ENCODE measurements at regions not wholly inside any gene's neighbourhood (a gene's known extent, or its start where the extent isn't known, plus 50 kb on each side); places are given as distances from the start of the nearest gene placed in this dataset.

- intact Hi-C loops (cut with micrococcal nuclease), result no loop called here
- H3K4me1 Mint-ChIP-seq (ENCODE audit: low read depth), result no peaks in the 10 kb centered on the region
- H3K9me3 Mint-ChIP-seq, result no peaks in the 10 kb centered on the region
- no peak overlapping the region for H3K4me3 Mint-ChIP-seq (ENCODE audit: low read depth)
- H3K27me3 Mint-ChIP-seq (ENCODE audit: low read depth), result peaks cover 14% of the 10 kb centered on the region
- no peak for DNase-seq (ENCODE audit: low spot score)
- no peak overlapping the region for H3K27ac Mint-ChIP-seq
- no peaks in the 10 kb centered on the region for H3K36me3 Mint-ChIP-seq (ENCODE audit: low read depth)
These were observed 77.2 kb upstream of the CTTNBP2NL start for GRCh38 chr1:112318698-112319370.

- Mint-ChIP-seq H3K36me3 (ENCODE audit: low read depth) (no peaks in the 10 kb centered on the region), H3K4me1 (ENCODE audit: low read depth) (no peaks in the 10 kb centered on the region), H3K27me3 (ENCODE audit: low read depth) (peaks cover 17% of the 10 kb centered on the region), H3K9me3 (no peaks in the 10 kb centered on the region), H3K27ac (no peak overlapping the region), H3K4me3 (ENCODE audit: low read depth) (no peak overlapping the region)
- intact Hi-C loops (cut with micrococcal nuclease), result no loop called here
- no peak for DNase-seq (ENCODE audit: low spot score)
These were observed 76.5 kb upstream of the CTTNBP2NL start for GRCh38 chr1:112319371-112320040.

GRCh38 chr1:112320058-112320457 lies 76.0 kb upstream of the CTTNBP2NL start:
- no peaks in the 10 kb centered on the region for H3K36me3 Mint-ChIP-seq (ENCODE audit: low read depth)
- H3K27ac Mint-ChIP-seq, result no peak overlapping the region
- peaks cover 17% of the 10 kb centered on the region for H3K27me3 Mint-ChIP-seq (ENCODE audit: low read depth)
- no peak for DNase-seq (ENCODE audit: low spot score)
- H3K4me1 Mint-ChIP-seq (ENCODE audit: low read depth), result no peaks in the 10 kb centered on the region
- intact Hi-C loops (cut with micrococcal nuclease), result no loop called here
- H3K4me3 Mint-ChIP-seq (ENCODE audit: low read depth), result no peak overlapping the region
- H3K9me3 Mint-ChIP-seq, result no peaks in the 10 kb centered on the region

- no peak overlapping the region for H3K4me3 Mint-ChIP-seq (ENCODE audit: low read depth)
- no peaks in the 10 kb centered on the region for H3K9me3 Mint-ChIP-seq
- no peaks in the 10 kb centered on the region for H3K4me1 Mint-ChIP-seq (ENCODE audit: low read depth)
- intact Hi-C loops (cut with micrococcal nuclease), result no loop called here
- peaks cover 21% of the 10 kb centered on the region for H3K27me3 Mint-ChIP-seq (ENCODE audit: low read depth)
- H3K27ac Mint-ChIP-seq, result no peak overlapping the region
- H3K36me3 Mint-ChIP-seq (ENCODE audit: low read depth), result no peaks in the 10 kb centered on the region
- no peak for DNase-seq (ENCODE audit: low spot score)
These were observed 74.0 kb upstream of the CTTNBP2NL start for GRCh38 chr1:112322018-112322417.

GRCh38 chr1:112322983-112323678 lies 72.9 kb upstream of the CTTNBP2NL start:
- intact Hi-C loops (cut with micrococcal nuclease), result no loop called here
- Mint-ChIP-seq H3K27ac (no peak overlapping the region), H3K9me3 (no peaks in the 10 kb centered on the region), H3K36me3 (ENCODE audit: low read depth) (no peaks in the 10 kb centered on the region), H3K4me3 (ENCODE audit: low read depth) (no peak overlapping the region), H3K27me3 (ENCODE audit: low read depth) (peaks cover 27% of the 10 kb centered on the region), H3K4me1 (ENCODE audit: low read depth) (no peaks in the 10 kb centered on the region)
- no peak for DNase-seq (ENCODE audit: low spot score)

GRCh38 chr1:112325504-112325903 lies 70.5 kb upstream of the CTTNBP2NL start:
- Mint-ChIP-seq H3K4me1 (ENCODE audit: low read depth) (no peaks in the 10 kb centered on the region), H3K27ac (no peak overlapping the region), H3K9me3 (no peaks in the 10 kb centered on the region), H3K36me3 (ENCODE audit: low read depth) (no peaks in the 10 kb centered on the region), H3K27me3 (ENCODE audit: low read depth) (peaks cover 25% of the 10 kb centered on the region), H3K4me3 (ENCODE audit: low read depth) (no peak overlapping the region)
- intact Hi-C loops (cut with micrococcal nuclease), result no loop called here
- no peak for DNase-seq (ENCODE audit: low spot score)

- H3K36me3 Mint-ChIP-seq (ENCODE audit: low read depth), result no peaks in the 10 kb centered on the region
These were observed 67.4 kb upstream of the CTTNBP2NL start for GRCh38 chr1:112328600-112328999.

GRCh38 chr1:112332176-112333150 lies 63.6 kb upstream of the CTTNBP2NL start:
- no peak for DNase-seq (ENCODE audit: low spot score)
- H3K36me3 Mint-ChIP-seq (ENCODE audit: low read depth), result no peaks in the 10 kb centered on the region
- peaks cover 32% of the 10 kb centered on the region for H3K27me3 Mint-ChIP-seq (ENCODE audit: low read depth)
- H3K4me3 Mint-ChIP-seq (ENCODE audit: low read depth), result no peak overlapping the region
- H3K27ac Mint-ChIP-seq, result no peak overlapping the region
- peaks cover 4% of the 10 kb centered on the region for H3K4me1 Mint-ChIP-seq (ENCODE audit: low read depth)
- intact Hi-C loops (cut with micrococcal nuclease), result no loop called here
- H3K9me3 Mint-ChIP-seq, result no peaks in the 10 kb centered on the region

More at GRCh38 chr1:112328600-112328999, 67.4 kb upstream of the CTTNBP2NL start:
- Mint-ChIP-seq H3K4me3 (ENCODE audit: low read depth) (no peak overlapping the region), H3K27me3 (ENCODE audit: low read depth) (peaks cover 29% of the 10 kb centered on the region), H3K4me1 (ENCODE audit: low read depth) (no peaks in the 10 kb centered on the region), H3K9me3 (no peaks in the 10 kb centered on the region), H3K27ac (no peak overlapping the region)
- DNase-seq (ENCODE audit: low spot score), result no peak
- intact Hi-C loops (cut with micrococcal nuclease), result no loop called here

GRCh38 chr1:112335351-112335750 lies 60.7 kb upstream of the CTTNBP2NL start:
- peaks cover 4% of the 10 kb centered on the region for H3K4me1 Mint-ChIP-seq (ENCODE audit: low read depth)
- DNase-seq (ENCODE audit: low spot score), result no peak
- H3K36me3 Mint-ChIP-seq (ENCODE audit: low read depth), result no peaks in the 10 kb centered on the region
- no peaks in the 10 kb centered on the region for H3K9me3 Mint-ChIP-seq
- H3K4me3 Mint-ChIP-seq (ENCODE audit: low read depth), result no peak overlapping the region
- intact Hi-C loops (cut with micrococcal nuclease), result no loop called here
- peaks cover 38% of the 10 kb centered on the region for H3K27me3 Mint-ChIP-seq (ENCODE audit: low read depth)
- no peak overlapping the region for H3K27ac Mint-ChIP-seq

- Mint-ChIP-seq H3K4me3 (ENCODE audit: low read depth) (no peak overlapping the region), H3K27ac (no peak overlapping the region), H3K27me3 (ENCODE audit: low read depth) (peaks cover 32% of the 10 kb centered on the region), H3K9me3 (no peaks in the 10 kb centered on the region), H3K4me1 (ENCODE audit: low read depth) (peaks cover 4% of the 10 kb centered on the region), H3K36me3 (ENCODE audit: low read depth) (no peaks in the 10 kb centered on the region)
- no peak for DNase-seq (ENCODE audit: low spot score)
- intact Hi-C loops (cut with micrococcal nuclease), result no loop called here
These were observed 58.9 kb upstream of the CTTNBP2NL start for GRCh38 chr1:112337028-112337531.

- intact Hi-C loops (cut with micrococcal nuclease), result no loop called here
- no peak overlapping the region for H3K4me3 Mint-ChIP-seq (ENCODE audit: low read depth)
These were observed 54.0 kb upstream of the CTTNBP2NL start for GRCh38 chr1:112341986-112342385.

GRCh38 chr1:112342558-112342957 lies 53.5 kb upstream of the CTTNBP2NL start:
- peaks cover 17% of the 10 kb centered on the region for H3K27me3 Mint-ChIP-seq (ENCODE audit: low read depth)
- DNase-seq (ENCODE audit: low spot score), result no peak
- H3K27ac Mint-ChIP-seq, result no peak overlapping the region
- intact Hi-C loops (cut with micrococcal nuclease), result no loop called here
- no peaks in the 10 kb centered on the region for H3K36me3 Mint-ChIP-seq (ENCODE audit: low read depth)
- H3K9me3 Mint-ChIP-seq, result no peaks in the 10 kb centered on the region
- H3K4me3 Mint-ChIP-seq (ENCODE audit: low read depth), result no peak overlapping the region
- H3K4me1 Mint-ChIP-seq (ENCODE audit: low read depth), result peaks cover 21% of the 10 kb centered on the region

More at GRCh38 chr1:112341986-112342385, 54.0 kb upstream of the CTTNBP2NL start:
- H3K9me3 Mint-ChIP-seq, result no peaks in the 10 kb centered on the region
- no peak overlapping the region for H3K27ac Mint-ChIP-seq
- no peaks in the 10 kb centered on the region for H3K36me3 Mint-ChIP-seq (ENCODE audit: low read depth)
- no peak for DNase-seq (ENCODE audit: low spot score)
- H3K27me3 Mint-ChIP-seq (ENCODE audit: low read depth), result peaks cover 20% of the 10 kb centered on the region
- H3K4me1 Mint-ChIP-seq (ENCODE audit: low read depth), result peaks cover 23% of the 10 kb centered on the region
